ENCODE measurements at regions not wholly inside any gene's neighbourhood (a gene's known extent, or its start where the extent isn't known, plus 50 kb on each side); places are given as distances from the start of the nearest gene placed in this dataset.

GRCh38 chr2:238963161-238963970, 115.5 kb downstream of the TWIST2 start:
- DNase-seq: no peak

GRCh38 chr2:238963971-238964328, 116.1 kb downstream of the TWIST2 start:
- DNase-seq: no peak

- DNase-seq: no peak
Measured at GRCh38 chr2:238964544-238965067, 116.7 kb downstream of the TWIST2 start.

GRCh38 chr2:238965371-238966071, 117.6 kb downstream of the TWIST2 start:
- DNase-seq: no peak

- DNase-seq: no peak
Measured at GRCh38 chr2:238966072-238966937, 118.4 kb downstream of the TWIST2 start.

GRCh38 chr2:238967031-238967977, 119.4 kb downstream of the TWIST2 start:
- DNase-seq: no peak

DNA sequence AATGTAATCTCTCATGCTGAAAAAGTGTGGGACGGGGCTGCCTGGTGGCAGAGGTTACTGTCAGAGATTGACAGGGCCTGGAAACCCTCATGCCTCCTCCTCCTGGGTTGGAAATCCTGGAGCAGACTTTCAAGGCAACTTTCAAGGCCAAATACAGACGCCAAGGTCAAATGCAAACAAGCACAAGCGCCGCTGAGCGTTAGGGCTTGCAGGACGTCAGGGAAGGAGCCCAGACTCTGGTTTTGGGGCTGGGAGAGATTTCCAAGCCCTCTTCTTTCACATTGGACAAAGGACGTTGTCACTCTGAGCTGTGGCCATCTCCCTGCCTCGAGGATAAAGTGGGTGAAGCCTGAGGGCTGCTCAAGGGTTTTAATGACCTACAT, 120.1 kb downstream of the TWIST2 start:
- DNase-seq: no peak

- DNase-seq: no peak
Measured at GRCh38 chr2:238968616-238969384, 120.9 kb downstream of the TWIST2 start.

DNA sequence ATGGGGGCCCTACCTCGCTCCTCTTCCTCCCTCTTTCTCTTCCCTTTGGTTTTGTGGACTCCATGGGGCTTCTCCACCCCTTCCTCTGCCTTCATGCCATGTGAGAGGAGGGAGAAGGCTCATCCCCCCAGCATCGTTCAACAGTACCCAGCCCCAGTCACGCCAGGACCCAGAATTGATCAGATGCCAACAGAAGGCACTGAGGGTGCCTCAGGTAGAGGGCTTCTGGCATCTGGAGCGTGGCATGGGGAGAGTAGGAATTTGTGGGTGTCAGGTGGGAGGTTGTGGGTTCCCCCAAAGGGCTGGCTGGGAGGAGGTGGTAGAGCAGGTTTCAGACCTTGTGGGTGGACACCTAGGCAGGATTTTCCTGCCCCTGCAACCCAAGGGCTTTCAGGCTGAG, 122.0 kb downstream of the TWIST2 start:
- no peak for DNase-seq

DNA sequence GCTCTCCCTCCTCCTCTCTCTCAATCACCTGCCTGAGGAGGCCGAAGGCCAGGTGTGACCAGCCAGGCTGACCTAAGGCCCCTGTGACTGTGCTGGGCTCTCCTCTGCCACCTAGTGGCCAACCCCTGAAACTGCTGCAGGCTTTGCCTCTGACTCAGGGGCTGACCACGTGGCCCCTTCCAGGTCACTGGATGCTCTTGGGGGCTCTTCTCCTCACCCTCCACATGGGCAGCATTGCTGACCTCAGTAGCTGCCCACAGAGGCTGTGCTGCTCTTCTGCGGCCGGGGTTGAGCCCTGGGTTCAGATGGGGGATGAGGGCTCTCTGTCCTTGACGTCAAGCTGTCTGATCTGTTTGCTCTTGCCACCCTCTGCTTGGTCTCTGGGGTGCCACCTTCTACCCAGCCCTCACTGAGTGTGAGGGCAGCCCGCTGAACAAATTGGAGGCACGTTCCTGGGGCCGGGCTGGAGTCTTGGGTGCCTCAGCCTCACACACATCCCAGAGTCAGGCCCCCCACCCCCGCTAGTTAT, 122.7 kb downstream of the TWIST2 start:
- DNase-seq: peak; percentile 60

DNA sequence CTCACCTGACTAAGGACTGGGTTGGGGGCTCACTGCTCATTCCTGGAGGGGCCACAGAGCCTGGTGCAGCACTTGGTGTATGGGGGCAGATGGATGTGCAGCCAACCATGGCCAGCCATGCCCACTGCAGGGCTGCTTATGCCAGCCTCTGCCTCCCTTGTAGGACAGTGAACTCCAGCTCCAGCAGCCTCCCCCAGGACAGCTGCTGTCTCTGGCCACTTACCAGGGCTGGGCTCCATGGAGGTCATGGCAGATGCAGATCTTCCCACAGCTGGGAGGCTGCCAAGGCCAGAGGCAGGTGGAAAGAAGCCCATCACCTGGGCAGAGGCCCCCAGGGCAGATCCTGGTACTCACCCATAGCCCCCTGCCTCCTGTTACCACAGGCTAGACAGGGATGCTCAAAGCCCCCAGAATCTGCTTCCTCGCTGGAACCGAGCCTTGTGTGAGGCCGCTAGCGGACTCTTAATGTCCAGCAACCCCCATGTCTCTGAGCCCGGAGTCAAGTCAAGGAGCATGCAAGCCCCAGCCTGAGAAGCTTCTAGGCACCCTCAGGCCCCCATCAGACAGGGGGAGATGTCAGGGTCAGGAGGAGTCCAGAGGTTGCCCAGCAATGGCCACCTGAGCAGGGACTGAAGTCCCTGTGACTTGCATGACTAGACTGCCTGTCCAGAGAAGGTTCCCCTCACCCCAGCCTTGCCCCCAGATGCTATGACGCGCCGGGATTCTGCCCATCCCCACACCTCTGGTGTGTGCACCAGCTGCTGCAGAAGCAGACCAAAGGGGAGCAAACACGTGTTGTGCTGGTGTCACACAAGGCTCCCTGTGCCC, 123.6 kb downstream of the TWIST2 start:
- no peak for DNase-seq

DNA sequence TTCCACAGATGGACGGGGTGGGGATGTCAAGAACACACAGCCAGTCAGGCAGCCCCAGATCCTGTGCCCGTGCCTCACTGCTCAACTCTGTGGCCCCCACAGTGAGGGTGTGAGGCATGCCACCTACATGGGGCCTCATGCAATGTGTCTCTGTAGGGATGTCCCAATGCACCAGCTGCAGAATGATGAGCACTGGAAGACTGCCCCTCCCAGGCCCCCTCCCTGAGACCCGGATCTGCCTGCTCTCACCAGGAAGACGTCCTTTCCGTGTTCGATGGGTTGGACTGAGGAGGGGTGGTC, 124.2 kb downstream of the TWIST2 start:
- no peak for DNase-seq

GRCh38 chr2:238973038-238973739, 125.3 kb downstream of the TWIST2 start:
- DNase-seq: no peak

- DNase-seq: no peak
Measured at GRCh38 chr2:238974081-238974480, 126.2 kb downstream of the TWIST2 start.

DNA sequence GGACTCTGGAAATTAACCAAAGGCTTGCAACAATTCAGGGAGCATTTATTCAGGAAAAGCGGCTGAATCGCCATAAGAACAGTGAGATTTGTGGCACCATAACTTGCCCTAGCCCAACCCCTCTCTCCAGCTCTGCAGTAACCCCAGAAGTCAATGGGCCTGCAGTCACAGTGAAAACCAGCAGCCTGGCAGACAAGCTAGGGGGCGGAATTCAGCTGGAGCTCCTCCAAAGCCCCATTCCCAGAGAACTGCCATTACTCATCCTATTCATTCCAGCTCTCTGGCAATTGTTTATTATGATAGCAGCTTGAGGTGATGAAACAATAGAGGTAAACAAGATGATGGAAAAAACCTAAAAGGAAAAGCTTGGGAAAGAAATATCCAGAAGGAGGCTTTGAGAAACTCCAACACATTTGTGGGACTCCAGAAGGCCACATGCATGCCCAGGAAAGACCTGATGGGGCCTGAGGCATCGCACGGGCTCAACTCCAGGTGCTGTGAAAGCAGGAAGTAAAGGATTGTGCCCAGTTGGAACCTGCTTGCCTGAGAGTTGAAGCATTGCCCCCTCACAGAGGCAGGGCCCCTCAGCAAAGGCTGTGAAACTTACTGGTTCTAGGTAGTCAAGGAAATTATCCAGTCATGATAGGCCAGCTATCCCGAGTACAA, 126.7 kb downstream of the TWIST2 start:
- no peak for DNase-seq

DNA sequence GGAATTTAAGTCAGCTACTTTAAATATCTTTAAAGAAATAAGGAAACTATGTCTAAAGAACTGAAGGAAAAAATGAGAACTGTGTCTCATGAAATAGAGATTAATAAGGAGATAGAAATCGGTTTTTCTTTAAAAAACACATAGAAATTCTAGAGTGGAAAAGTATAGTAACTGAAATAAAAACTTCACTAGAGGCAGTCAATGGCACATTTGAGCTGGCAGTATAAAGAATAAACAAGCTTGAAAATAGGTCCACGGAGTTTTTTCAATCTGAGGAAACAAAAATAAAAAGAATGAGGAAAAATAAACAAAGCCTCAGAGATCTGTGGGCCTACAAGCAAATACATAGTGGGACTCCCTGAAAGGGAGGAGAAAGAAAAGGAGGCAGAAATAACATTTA, 127.5 kb downstream of the TWIST2 start:
- DNase-seq: no peak

GRCh38 chr2:238978497-238978896, 130.6 kb downstream of the TWIST2 start:
- no peak for DNase-seq

DNA sequence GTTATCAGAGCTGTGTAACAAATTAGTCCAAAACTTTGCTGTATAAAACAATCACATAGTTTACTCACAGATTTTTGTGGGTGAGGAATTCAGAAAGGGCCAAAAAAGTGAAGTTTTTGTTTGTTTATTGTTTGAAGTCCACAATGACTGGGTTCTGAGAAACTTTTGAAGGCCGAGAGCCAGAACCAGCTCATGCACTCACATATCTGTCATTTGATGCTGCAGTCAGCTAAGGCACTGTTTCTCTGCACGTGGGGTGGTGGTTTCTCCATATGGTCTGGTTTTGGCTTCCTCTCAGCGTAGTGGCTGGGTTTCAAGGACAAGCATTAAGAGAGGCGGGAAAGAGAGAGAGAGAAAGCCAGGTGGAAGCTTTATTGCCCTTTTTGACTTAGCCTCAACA, 131.8 kb downstream of the TWIST2 start:
- DNase-seq: no peak
